Suprapubic skin (tissue), 4 donors: ENCODE measurements at regions not wholly inside any gene's neighbourhood (a gene's known extent, or its start where the extent isn't known, plus 50 kb on each side); places are given as distances from the start of the nearest gene placed in this dataset.

ENCODE experiments used
- POLR2A ChIP-seq, 2 donors: fragments of 450-650 bp; IDR thresholded peaks; one replicate each; pipeline ENCODE4 v1.6.1; 2017; ENCODE audit warnings: antibody characterized with exemption in 2 of 2, mild to moderate bottlenecking in 2 of 2, moderate library complexity in 2 of 2
- POLR2AphosphoS5 ChIP-seq, 3 donors: sonication (generic); formaldehyde crosslinking; IDR thresholded peaks; one replicate each; pipeline ENCODE4 v1.6.1; 2017; ENCODE audit warnings: antibody characterized with exemption in 3 of 3
- TF ChIP-seq, protein P1 (sequence below), 2 donors: fragments of 200-600 bp in 1 of 2; fragments of 450-650 bp in 1 of 2; sonication (generic) in 1 of 2; IDR thresholded peaks; one replicate each; pipeline ENCODE4 v1.5.1; 2016 to 2019; ENCODE audit warnings: antibody characterized with exemption in 2 of 2, mild to moderate bottlenecking in 1 of 2, moderate library complexity in 1 of 2

DNA sequence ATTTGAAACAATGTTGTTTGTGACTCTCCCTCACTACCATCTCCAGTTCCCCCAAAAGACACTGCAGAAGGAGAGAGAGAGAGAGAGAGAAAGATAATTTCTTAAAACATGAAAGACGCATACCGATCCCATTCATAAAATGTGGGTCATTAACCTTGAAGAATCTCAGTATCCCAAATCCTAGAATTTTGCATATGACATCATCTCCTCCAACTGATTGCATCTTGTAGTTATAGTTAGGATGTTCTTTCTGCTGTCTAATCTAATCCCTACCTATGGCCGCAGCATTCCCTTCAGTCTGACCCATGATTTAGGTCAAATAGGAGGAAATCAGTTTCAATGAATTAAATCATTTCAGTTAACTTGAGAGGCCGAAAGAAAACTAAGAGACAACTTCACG is 142.4 kb upstream of the ETS2 start:
- TF ChIP-seq, protein P1, sequence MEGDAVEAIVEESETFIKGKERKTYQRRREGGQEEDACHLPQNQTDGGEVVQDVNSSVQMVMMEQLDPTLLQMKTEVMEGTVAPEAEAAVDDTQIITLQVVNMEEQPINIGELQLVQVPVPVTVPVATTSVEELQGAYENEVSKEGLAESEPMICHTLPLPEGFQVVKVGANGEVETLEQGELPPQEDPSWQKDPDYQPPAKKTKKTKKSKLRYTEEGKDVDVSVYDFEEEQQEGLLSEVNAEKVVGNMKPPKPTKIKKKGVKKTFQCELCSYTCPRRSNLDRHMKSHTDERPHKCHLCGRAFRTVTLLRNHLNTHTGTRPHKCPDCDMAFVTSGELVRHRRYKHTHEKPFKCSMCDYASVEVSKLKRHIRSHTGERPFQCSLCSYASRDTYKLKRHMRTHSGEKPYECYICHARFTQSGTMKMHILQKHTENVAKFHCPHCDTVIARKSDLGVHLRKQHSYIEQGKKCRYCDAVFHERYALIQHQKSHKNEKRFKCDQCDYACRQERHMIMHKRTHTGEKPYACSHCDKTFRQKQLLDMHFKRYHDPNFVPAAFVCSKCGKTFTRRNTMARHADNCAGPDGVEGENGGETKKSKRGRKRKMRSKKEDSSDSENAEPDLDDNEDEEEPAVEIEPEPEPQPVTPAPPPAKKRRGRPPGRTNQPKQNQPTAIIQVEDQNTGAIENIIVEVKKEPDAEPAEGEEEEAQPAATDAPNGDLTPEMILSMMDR (IDR thresholded peaks at IDR 0.05) = no peak
- TF ChIP-seq POLR2A (IDR thresholded peaks at IDR 0.05) (no peak), POLR2AphosphoS5 (IDR thresholded peaks at IDR 0.05) (no peak)
